Colonic mucosa (tissue), 4 donors: ENCODE measurements at regions not wholly inside any gene's neighbourhood (a gene's known extent, or its start where the extent isn't known, plus 50 kb on each side); places are given as distances from the start of the nearest gene placed in this dataset.

Experiments used
- DNase-seq: peaks from one replicate; pipeline ENCODE4 v3.0.0-alpha.2; 2020
- H3K27ac ChIP-seq: fragments of 200-600 bp; one replicate; pipeline ENCODE4 v1.8.0; 2021
- H3K27me3 ChIP-seq: fragments of 200-600 bp; one replicate; pipeline ENCODE4 v1.8.0; 2021
- H3K36me3 ChIP-seq: fragments of 200-600 bp; one replicate; pipeline ENCODE4 v1.8.0; 2021
- H3K4me1 ChIP-seq: fragments of 200-600 bp; one replicate; pipeline ENCODE4 v1.8.0; 2021; ENCODE audit warnings: mild to moderate bottlenecking
- H3K4me3 ChIP-seq: fragments of 200-600 bp; one replicate; pipeline ENCODE4 v1.8.0; 2021
- H3K9ac ChIP-seq, 2 donors: one replicate each; pipeline ENCODE4 v1.7.0; 2013; ENCODE audit warnings: control low read depth in 2 of 2, low read depth in 2 of 2, low read length in 2 of 2
- H3K9me3 ChIP-seq: fragments of 200-600 bp; one replicate; pipeline ENCODE4 v1.8.0; 2021
- CTCF ChIP-seq: fragments of 200-600 bp; IDR thresholded peaks from one replicate; pipeline ENCODE4 v1.8.0; 2022; ENCODE audit warnings: antibody characterized with exemption, mild to moderate bottlenecking
- intact Hi-C: fragments of 100-400 bp; cut with DNase I; formaldehyde crosslinking; loops from one replicate; pipeline ENCODE4 v1.14.1; 2022
- donor health status: healthy.
- donor health status: DM: no; HTN: no; CAD: no.
- donor health status: DM: no; HTN: no; CAD: no.

GRCh38 chr10:44853148-44853734, 57.9 kb upstream of the TMEM72 start:
- H3K9ac ChIP-seq, result no peak overlapping the region
- H3K4me1 ChIP-seq, result no peaks in the 10 kb centered on the region
- intact Hi-C loops, result loop anchor here (10.0 kb wide), 2 partner anchors 118 to 548 kb away; no protein-coding TSS in a partner anchor
- H3K27me3 ChIP-seq, result no peaks in the 10 kb centered on the region
- no peak overlapping the region for H3K4me3 ChIP-seq
- no peak for DNase-seq
- TF ChIP-seq CTCF, result no peak
- no peaks in the 10 kb centered on the region for H3K9me3 ChIP-seq
- H3K27ac ChIP-seq, result no peak overlapping the region
- no peaks in the 10 kb centered on the region for H3K36me3 ChIP-seq

- Histone ChIP-seq H3K27ac (no peak overlapping the region), H3K9me3 (no peaks in the 10 kb centered on the region), H3K9ac (no peak overlapping the region), H3K4me1 (no peaks in the 10 kb centered on the region), H3K36me3 (no peaks in the 10 kb centered on the region), H3K27me3 (no peaks in the 10 kb centered on the region), H3K4me3 (no peak overlapping the region)
- no peak for DNase-seq
- intact Hi-C loops, result loop anchor here (10.0 kb wide), 2 partner anchors 119 to 549 kb away; no protein-coding TSS in a partner anchor
- no peak for TF ChIP-seq CTCF
These were observed 57.3 kb upstream of the TMEM72 start for GRCh38 chr10:44853796-44854195.

DNA sequence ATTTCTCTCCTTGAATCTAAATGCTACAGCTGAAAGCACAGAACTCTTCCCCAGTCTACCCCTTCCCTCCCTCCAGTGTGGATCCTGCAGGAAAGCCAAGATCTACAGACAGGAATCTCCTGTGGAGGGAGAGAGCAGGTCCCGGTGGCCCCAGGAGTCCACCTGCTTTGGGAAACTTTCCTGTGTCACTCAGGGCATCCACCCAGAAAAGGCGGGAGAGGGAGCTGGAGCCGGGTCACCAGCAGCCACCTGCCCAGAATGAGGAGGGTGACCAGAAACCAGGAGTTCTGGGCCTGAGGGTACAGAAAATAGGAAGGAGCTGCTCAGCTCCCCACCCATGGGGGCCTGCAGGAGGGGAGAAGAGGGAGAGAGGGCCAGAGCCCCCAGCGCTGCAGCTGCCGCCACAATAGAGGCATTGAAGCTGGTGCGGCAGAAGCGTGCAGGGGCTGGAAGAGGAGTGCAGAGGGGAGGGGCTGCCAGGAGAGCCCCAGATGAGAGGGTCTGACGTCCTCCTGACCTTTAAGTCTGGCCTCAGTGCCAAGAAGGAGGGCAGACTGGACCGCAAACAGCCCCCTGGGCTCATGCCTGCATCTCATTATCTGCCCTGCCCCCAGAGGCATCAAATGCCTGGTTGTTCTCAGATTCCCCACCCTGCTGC, 56.3 kb upstream of the TMEM72 start:
- Histone ChIP-seq H3K36me3 (no peaks in the 10 kb centered on the region), H3K9ac (no peak overlapping the region), H3K4me3 (no peak overlapping the region), H3K9me3 (no peaks in the 10 kb centered on the region), H3K4me1 (no peaks in the 10 kb centered on the region), H3K27me3 (no peaks in the 10 kb centered on the region), H3K27ac (no peak overlapping the region)
- DNase-seq, result no peak
- no peak for TF ChIP-seq CTCF
- intact Hi-C loops, result loop anchor here (5.0 to 10.0 kb wide), 3 partner anchors 120 to 550 kb away; no protein-coding TSS in a partner anchor

- no peak overlapping the region for H3K4me3 ChIP-seq
- no peak for DNase-seq
- intact Hi-C loops, result loop anchor here (5.0 to 10.0 kb wide), 3 partner anchors 122 to 552 kb away; no protein-coding TSS in a partner anchor
- H3K9ac ChIP-seq, result no peak overlapping the region
- no peaks in the 10 kb centered on the region for H3K4me1 ChIP-seq
- TF ChIP-seq CTCF, result no peak
- no peaks in the 10 kb centered on the region for H3K9me3 ChIP-seq
- no peaks in the 10 kb centered on the region for H3K27me3 ChIP-seq
- no peaks in the 10 kb centered on the region for H3K36me3 ChIP-seq
- no peak overlapping the region for H3K27ac ChIP-seq
These were observed 54.4 kb upstream of the TMEM72 start for GRCh38 chr10:44856696-44857095.

GRCh38 chr10:44857363-44858016, 53.6 kb upstream of the TMEM72 start:
- H3K9ac ChIP-seq, result no peak overlapping the region
- DNase-seq, result peak; percentile 50
- intact Hi-C loops, result loop anchor here (5.0 to 10.0 kb wide), 3 partner anchors 123 to 553 kb away; no protein-coding TSS in a partner anchor
- H3K27ac ChIP-seq, result no peak overlapping the region
- no peaks in the 10 kb centered on the region for H3K36me3 ChIP-seq
- H3K27me3 ChIP-seq, result no peaks in the 10 kb centered on the region
- H3K4me3 ChIP-seq, result no peak overlapping the region
- no peaks in the 10 kb centered on the region for H3K9me3 ChIP-seq
- no peaks in the 10 kb centered on the region for H3K4me1 ChIP-seq
- peak; percentile 99 for TF ChIP-seq CTCF
